ENCODE measurements at regions not wholly inside any gene's neighbourhood (a gene's known extent, or its start where the extent isn't known, plus 50 kb on each side); places are given as distances from the start of the nearest gene placed in this dataset.
A peak's percentile ranks its signal among the peaks of the same experiment; 100 is the strongest.
"Not testable (repeated sequence)": the region's sequence is repeated elsewhere in the genome, so short reads cannot be mapped to it uniquely, and the experiment has no call there.

DNA sequence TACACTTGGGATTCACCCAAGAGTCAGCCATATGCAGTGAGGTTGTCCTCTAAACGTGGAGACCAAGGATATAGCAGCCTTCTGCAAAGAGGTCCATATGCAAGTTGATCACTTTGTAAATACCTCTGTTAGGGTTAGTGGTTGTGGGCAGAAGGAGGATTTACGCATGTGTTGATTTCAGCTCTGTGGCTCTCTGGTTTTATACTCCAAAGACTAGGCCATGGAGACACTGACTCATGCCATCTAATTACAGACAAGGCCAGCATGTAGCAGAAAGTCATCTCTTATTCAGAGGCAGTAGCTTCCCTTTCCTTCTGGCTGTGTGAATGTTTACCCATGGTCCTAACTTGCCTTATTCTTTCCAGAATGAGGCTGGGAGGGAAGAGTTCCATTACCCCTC is 140.9 kb upstream of the GOLGA6L4 start:
- DNase-seq, result not testable (repeated sequence)

DNA sequence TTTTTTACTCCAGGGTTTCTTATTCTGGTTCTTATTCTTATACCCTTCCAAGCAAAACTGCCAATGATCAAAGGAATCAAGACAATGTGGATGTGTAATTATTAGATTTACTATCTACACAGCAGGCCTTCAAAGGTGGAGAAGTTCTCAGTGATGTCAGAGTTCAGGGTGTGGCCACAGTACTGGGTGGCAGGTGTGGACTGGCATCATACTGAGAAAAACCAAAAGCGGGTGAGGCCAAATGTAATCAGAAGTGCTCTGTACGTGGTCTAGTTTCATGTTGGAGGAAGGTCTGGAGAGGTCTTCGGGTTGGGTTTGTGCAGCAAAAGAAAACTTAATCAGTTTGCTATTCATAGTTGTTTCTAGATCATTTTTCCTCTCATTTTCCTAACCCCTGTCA is 138.5 kb upstream of the GOLGA6L4 start:
- not testable (repeated sequence) for DNase-seq

DNA sequence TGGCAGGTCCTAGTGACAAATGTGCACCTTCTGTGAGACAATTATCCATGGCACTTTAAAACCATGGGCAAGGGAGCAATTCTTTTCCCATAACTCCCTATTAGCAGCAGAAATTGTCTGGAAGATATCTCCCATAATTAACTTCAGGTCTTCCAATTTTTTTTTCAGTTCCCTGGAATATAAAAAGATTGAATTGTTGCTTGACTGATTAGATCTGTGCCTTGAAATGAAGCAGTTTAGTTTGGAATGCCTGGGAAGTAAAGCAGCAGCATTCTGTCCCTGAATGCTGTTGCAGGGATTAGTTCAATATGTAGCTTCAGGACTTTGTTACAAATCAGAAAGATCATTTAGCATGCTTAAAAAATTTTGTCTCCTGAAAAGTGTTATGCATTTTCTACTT is 137.0 kb upstream of the GOLGA6L4 start:
- no peak for DNase-seq

DNA sequence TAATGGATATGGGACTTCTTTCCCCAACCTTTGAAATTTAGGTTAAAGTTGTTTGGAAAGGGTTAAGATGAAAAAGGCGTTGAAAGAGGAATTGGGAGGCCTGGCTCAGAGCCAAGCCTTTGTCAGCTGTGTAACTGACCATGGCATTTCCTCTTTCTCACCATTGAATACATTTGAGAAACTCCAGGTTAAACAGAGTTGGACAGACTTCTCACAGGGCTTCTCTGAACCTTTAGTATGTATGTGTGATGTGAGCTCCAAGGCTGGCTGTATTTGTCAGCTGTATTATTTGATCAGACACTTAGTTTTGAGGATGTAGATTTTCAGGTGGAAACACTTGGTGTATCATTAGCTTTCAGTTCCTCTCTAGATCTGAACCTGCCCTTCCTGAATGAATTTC is 136.4 kb upstream of the GOLGA6L4 start:
- peak; percentile 16 for DNase-seq

DNA sequence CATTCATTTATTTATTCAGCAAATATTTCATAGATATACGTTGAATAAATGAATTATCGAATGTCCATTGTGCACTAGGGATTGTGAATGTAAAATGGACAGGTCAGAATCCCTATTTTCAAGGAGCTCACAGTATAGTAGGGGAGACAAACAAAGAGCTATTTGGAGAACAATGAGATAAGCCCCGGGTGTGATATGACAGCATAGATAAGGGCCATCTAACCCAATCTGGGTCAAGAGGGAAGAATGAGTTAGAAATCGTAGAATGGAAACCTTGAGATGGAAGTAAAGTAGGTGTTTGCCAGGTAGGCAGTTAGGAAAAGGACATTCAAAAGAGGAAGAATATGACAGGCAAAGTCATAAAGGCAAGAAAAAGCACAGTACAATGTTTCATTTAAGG is 132.2 kb upstream of the GOLGA6L4 start:
- no peak for DNase-seq

DNA sequence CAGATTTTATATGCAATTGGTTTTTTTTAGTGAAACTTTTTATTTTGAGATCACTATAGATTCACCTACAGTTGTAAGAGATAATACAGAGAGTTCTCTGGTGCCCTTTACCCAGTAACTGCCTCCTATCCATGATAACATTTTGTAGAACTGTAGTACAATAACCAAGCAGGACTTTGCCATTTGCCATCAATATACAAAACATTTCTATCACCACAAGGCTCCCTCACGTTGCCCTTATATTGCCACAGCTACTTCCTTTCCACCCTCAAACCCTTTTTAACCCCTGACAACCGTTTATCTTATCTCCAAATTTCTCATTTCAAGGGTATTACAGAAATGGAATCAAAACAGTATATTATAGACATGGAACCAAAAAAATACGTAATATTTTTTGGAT is 130.7 kb upstream of the GOLGA6L4 start:
- DNase-seq, result no peak

DNA sequence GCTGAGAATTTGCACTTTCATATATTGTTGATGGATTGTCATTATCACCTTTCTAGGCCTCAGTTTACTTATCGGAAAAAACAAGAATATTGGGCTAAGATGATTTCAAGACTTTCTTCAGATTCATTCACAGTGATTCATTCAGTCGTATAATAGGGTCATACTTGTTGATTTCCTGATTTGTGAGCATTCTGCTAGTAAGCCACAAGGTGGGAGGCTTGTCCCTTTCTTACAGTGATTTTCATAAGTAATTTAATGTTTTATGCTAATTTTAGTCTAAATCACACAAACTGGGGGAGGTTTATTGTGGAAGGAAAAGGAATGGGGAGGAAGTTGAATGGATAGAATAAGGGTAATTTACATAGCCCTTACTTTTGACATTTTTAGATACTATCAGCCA is 126.8 kb upstream of the GOLGA6L4 start:
- DNase-seq, result no peak

DNA sequence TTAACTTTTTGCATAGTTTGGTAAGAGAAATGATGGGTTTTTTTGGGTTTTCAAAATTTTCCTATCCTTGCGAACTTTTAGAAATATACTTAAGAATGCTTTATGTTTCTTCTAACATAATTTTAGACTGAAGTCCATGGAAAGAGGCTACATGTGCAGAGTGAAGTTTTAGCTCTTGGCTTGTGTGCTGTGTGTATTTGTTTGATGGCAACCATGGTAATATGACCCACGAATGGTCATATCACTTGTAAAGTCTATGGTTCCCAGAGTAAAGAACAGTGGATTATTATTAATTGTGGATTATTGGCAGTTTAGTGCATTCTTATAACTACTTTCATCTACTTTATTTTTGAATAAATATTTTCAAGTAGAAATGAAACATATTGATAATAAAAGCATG is 124.0 kb upstream of the GOLGA6L4 start:
- DNase-seq, result no peak

DNA sequence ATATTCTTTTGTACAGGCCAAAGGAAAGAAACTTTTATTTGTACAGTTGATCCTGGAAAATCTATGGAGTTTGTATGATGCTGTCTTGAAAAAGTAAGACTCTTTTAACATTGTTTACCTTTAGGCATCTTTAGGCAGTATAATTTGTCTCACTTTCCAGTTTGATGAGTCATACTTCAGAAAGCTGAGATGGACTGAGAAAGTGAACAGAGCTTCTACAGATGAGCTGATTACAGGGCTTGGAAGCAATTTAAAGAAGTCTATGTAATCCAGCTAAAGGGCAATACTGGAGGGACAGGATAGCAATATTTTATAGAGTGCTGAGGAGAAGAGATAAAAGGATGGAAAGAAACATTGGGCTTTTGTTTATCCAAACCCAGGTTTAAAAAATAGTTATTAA is 123.5 kb upstream of the GOLGA6L4 start:
- no peak for DNase-seq

DNA sequence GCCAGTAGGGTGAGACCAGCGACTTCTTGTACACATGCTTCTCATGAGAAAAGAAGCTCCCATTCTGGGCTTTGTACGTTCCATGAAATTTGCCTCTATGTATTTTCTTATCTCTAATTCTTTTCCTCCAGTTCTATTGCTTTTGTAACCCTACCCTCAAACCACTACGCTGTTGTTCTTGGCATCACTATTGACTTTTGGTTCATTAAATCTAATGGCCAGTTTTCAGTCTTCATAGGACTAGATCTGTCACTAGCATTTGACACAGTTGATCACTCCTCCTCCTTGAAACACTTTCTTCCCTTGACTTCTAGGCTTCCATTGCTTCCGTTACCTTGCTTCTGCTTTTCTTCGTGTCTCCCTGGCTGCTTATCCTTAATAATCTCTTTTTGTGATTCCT is 121.7 kb upstream of the GOLGA6L4 start:
- DNase-seq, result no peak

DNA sequence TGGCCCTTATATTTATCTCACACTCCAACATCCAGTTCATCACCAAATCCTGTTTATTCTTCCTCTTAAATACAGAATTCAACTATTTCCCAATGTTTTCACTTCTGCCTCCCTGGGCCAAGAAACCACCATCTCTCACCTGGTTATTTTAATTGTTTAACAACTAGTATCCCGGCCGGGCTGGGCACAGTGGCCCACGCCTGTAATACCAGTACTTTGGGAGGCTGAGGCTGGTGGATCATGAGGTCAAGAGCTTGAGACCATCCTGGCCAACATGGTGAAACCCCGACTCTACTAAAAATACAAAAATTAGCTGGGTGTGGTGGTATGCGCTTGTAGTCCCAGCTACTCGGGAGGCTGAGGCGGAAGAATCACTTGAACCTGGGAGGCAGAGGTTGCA is 120.9 kb upstream of the GOLGA6L4 start:
- DNase-seq, result not testable (repeated sequence)

DNA sequence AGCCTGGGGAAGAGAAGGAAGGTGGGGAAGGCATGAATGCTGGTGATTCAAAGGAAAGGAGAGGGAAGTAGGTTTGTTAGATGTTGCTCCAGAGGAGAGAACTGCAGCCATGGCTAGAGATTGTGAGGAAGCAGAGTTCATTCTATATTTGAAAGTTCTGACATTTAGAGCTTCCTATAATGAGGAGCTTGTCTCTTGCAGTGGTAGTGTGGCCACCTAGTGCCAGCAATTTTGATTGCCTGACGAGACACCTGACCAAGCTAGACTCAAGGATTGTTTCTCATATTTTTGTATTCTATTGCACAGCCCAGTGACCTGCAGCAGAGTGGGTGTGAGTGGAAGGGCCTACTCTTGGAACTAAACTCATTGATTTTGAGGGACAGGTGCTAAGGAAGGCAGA is 116.2 kb upstream of the GOLGA6L4 start:
- not testable (repeated sequence) for DNase-seq

DNA sequence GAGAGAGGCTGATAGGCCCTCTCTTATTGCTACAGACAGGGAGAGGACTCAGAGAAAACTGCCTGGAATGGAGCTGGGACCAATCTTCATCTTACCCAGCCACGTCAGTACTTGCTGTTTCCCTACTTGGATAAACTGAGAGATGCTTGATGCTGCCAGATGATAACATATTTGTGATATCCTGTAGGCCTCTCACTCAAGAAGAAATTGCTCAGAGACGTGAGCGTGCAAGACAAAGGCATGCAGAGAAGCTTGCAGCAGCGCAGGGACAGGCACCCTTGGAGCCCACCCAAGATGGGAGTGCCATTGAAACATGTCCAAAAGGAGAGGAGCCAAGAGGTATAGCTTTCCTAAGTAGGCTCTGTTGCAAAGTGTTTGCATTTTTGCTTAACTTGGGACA is 114.7 kb upstream of the GOLGA6L4 start:
- DNase-seq, result not testable (repeated sequence)

DNA sequence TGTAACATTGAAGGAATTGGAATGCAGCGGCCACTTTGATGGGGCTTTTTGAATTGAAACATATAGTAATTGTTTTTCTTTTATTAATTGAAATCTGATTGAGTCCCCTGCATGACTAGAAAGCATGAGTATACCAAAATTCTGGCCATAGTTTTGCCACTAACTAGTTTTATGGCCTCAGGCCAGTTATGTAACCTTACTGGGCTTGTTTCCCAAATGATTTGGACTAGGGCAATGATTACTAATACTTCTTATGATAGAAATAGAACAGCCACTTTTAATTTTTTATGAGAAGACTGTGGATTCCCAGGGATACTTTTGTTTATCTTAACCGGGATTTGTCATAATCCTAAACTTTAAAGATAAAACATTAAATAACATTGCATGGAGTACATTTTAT is 106.9 kb upstream of the GOLGA6L4 start:
- DNase-seq, result not testable (repeated sequence)

DNA sequence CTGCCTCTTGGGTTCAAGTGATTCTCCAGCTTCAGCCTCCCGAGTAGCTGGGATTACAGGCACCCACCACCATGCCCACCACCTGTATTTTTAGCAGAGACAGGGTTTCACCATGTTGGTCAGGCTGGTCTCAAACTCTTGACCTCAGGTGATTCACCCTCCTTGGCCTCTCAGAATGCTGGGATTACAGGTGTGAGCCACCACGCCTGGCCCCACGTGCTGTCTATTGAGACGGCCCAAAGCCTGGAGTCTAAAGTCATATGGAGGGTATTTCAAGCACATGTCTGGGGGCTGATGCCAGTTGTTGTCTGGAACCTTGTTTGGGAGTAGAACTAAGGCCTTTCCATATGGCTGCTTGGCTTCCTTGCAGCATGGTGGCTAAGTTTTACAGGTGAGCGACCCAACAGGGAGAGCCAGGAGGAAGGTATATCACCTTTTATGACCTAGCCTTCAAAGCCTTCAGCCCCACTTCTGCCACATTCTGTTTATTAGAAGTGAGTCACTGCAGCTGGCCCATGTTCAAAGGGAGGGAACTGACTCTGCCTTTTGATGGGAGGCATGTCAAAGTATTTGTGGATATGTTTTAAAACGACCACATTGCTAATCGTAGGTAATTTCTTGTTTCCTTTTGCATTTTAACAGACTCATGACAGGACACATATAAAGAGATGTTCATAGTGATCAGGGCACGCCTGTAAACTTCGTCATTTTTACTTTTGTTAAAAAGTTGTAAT is 105.3 kb upstream of the GOLGA6L4 start:
- not testable (repeated sequence) for DNase-seq

DNA sequence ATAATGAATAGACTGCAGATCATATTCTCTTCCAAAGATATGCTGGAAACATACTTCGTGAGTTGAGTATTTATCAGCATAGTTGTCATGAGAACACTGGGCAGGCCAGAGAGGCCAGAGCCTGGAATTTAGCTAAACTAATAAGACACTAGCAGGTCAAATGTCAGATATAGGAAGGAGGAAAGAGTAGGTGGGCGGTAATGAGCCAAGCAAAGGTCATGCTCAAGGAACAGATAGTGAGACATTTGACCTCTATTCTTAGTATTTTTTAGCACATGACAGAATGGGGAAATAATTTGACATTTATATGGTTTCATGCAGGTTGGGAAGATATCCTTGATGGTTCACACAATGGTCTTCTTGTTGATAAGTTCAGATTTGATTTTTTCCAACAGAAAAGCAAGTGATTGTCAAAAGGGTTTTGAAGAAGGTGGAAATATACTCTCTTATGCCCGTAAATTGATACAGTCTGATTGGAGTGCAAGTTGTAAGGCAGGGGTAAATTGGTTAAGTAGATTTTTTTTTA is 99.6 kb upstream of the GOLGA6L4 start:
- DNase-seq, result not testable (repeated sequence)

DNA sequence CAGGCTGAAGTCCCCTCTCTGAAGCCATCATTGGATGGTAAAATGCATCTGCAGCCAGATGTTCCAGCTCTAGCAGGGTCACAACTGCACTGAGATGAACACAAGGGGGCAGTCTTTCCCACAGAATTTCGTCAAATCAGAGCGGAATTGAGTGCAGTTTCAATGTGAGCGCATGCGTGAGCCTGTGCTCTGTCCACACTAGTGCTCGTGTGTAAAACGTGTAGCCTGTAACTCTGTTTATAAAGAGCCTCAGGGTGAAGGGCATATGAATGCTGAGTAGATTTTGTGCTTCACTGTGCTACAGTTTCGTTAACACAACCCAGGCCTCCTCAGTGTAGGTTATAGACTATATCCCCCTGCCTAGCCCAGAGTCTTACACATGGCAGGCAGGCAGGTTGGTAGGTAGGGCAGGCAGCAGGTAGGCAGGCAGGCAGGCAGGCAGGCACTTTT is 92.7 kb upstream of the GOLGA6L4 start:
- peak; percentile 76 for DNase-seq

DNA sequence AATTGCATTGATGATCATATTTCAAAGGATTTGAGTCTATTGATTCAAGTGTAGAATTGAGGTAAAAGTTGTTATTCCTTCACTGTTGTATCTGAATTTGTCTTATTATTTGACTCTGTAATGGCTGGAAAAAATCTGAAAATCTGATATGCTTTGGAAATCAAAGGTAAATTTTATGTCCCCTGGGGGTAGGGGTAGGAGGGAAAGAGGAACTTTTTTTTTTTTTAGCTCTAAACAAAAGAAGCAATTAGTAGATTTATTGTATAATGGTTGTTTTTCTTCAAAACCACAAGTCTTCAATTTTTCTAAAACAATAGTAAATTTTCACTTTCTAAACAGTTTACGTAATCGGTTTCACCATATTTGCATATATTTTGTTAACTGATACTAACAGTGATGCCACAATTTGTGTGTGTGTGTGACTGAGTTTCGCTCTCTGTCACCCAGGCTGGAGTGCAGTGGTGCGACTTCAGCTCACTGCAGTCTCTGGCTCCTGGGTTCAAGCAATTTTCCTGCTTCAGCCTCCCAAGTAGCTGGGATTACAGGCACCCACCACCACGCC is 91.7 kb upstream of the GOLGA6L4 start:
- no peak for DNase-seq

DNA sequence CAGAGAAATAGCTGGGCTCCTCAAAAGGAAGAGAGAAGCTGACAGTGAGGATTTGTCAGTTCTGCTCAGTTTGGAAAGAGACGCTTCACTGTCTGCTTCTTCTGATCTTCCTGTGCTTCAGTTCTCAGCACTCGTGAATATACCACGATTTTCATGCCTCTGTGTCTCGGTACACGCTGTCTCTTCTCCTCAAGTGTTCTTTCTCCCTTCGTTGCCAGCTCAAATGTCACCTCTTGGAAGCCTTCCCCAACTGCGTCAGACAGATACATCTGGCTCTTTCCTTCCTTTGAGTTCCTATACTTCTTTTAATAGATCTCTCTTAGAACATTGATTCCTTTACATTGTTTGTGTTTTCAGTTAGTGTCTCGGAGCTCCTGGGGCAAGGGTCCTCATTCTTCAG is 90.6 kb upstream of the GOLGA6L4 start:
- not testable (repeated sequence) for DNase-seq

DNA sequence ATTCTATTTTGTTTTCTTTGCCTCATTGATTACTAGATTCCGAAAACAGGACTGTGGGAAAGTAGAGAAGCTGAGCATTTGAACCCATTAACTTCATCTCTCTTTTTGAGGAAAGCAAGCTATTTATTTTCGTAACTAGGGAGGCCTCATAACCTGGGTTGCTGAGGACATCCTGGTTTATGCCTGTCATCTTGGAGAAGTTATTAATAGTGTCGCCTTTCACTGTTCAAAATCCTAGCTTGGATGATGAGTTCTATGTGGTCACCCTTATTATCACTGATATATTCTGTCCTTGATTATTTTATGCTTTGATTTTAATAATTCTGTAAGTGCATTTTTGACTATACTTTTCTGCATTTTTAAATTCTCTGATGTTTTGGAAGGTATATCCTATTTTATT is 89.3 kb upstream of the GOLGA6L4 start:
- not testable (repeated sequence) for DNase-seq

DNA sequence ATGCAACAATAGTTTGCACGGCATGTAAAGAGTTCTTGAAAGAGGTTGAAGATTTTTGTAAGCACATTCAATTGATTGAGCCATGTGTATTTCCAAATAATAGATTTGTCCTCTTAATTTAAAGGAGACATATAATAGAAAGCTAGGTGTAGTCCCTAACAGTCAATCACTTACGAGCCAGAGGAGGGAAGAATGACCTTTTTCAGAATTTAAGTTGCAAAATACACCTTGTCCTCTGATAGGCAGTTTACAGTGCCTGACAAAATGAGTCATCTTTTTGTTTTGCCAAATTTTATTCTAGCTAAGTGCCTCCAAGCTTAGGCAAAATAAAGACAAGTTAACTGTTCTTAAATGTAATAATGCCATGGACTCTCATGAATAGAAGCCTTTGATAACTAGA is 88.3 kb upstream of the GOLGA6L4 start:
- DNase-seq, result not testable (repeated sequence)

DNA sequence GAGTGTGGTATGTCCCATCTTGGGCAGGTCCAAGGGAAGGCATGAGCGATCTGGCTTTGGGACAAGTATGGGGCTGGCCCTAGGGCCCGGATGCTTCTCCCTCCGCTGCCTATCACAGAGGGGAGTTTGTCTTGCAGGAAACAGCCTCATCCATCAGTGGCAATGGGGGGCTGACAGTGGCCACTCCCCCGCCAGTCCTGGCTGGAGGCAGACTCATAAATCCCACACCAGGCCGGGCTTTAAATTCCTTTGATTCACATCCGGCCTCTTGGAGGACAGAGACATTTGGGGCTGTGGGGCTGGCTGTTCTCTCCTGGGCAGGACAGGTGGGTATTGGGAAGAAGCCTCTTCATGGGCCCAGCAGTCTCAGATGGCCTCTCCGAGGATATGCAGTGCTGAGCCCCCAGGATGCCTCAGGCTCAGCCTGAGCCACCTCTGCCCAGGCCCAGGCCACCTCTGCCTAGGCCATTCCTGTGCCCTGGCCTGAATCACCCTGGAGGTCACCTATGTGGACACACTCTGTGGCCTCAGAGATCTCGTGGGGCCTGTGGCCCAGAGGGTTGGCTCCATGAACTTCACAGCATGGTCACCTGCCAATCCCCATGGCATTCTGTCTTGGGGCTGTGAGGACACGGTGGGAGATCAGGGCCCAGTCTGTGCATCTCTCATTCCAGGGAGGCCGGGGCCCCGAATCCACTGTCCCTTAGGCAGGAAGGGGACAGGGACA is 84.2 kb upstream of the GOLGA6L4 start:
- DNase-seq, result no peak

DNA sequence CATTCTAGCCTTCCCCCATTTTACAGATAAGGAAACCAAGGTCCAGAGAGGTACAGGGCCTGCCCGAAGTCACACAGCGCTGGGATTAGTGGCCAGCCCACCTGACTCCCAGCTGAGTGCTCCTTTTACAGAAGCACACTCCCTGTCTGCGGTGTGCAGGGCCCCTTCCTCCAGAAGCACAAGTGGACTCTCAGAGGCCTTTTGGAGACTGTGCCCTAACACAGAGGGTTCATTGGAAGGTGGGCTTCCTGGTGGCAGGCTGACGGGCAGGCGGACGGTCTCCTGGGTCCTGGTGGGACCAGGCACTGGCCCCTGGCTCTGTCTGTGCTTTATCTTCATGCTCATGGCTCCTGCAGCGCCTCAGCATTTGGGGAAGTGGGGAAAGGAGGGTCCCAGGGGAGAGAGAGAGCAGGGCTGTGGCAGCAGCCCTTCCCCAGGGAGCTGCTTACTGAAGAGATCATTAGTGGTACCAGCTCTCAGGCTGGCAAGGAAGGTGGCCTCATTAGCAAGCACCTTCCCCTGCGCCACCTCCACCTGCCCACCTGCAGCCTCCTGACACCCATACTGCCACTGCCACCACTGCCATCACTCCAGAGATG is 83.1 kb upstream of the GOLGA6L4 start:
- DNase-seq, result not testable (repeated sequence)

Data from kidney glomerular epithelial cell (primary cell).